GM21723 (cell line): ENCODE measurements at regions not wholly inside any gene's neighbourhood (a gene's known extent, or its start where the extent isn't known, plus 50 kb on each side); places are given as distances from the start of the nearest gene placed in this dataset.
"Not testable (repeated sequence)": the region's sequence is repeated elsewhere in the genome, so short reads cannot be mapped to it uniquely, and the experiment has no call there.

Source experiments
- ATAC-seq: cut with Tn5 transposase; IDR thresholded peaks from one replicate; pipeline ENCODE4 v1.9.1; 2021; ENCODE audit warnings: mild to moderate bottlenecking, moderate library complexity; ENCODE audit not compliant: unreplicated experiment

DNA sequence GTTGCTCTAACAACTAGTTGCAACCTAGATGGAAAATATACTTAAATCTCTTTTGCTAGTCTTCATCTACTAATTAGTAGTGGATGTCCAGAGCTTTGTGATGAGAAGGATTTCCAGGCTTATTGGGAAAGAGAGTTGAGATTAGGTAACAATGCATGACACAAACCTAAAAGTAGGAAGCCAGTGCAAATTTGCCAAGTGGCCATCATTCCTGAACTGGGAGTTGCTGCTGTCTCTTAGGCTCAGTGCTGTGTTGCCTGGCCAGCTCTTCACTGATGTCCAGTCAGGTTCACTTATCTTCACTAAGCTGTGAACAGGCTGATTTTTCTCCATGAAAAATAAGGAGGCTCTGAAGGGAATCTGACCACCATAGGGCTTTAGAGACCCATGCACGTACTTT lies 105.6 kb upstream of the AMOT start:
- no peak for ATAC-seq

GRCh38 chrX:112945826-112946225 lies 105.2 kb upstream of the AMOT start:
- no peak for ATAC-seq

- ATAC-seq: no peak
Measured at GRCh38 chrX:112941209-112941837, 100.7 kb upstream of the AMOT start.

DNA sequence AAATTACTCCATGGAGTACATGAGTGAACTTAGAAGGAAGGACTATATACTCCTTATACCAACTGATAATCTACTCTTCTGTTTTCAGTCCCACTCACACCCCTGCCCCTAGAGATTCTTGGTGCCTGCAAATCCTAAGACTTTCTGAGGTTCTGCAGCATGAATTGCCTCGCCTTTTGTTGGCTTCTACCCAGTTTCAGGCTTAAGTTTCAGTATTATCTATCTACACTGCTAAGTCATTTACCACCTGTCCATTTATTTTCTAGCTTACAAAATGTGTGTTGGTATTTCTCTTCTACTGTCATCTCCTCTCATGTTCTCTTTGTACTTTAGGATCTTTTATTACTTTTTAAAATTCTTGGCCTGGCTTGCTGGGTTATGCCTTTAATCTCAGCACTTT lies 94.4 kb upstream of the AMOT start:
- no peak for ATAC-seq

GRCh38 chrX:112931900-112932299 lies 91.3 kb upstream of the AMOT start:
- ATAC-seq: no peak

- ATAC-seq: no peak
Measured at GRCh38 chrX:112931478-112931877, 90.8 kb upstream of the AMOT start.

DNA sequence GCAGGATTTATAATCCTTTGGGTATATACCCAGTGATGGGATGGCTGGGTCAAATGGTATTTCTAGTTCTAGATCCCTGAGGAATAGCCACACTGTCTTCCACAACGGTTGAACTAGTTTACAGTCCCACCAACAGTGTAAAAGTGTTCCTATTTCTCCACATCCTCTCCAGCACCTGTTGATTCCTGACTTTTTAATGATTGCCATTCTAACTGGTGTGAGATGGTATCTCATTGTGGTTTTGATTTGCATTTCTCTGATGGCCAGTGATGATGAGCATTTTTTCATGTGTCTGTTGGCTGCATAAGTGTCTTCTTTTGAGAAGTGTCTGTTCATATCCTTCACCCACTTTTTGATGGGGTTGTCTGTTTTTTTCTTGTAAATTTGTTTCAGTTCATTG lies 82.8 kb upstream of the AMOT start:
- ATAC-seq: not testable (repeated sequence)

- no peak for ATAC-seq
Measured at GRCh38 chrX:112913807-112914206, 73.2 kb upstream of the AMOT start.

GRCh38 chrX:112910418-112910817 lies 69.8 kb upstream of the AMOT start:
- no peak for ATAC-seq

DNA sequence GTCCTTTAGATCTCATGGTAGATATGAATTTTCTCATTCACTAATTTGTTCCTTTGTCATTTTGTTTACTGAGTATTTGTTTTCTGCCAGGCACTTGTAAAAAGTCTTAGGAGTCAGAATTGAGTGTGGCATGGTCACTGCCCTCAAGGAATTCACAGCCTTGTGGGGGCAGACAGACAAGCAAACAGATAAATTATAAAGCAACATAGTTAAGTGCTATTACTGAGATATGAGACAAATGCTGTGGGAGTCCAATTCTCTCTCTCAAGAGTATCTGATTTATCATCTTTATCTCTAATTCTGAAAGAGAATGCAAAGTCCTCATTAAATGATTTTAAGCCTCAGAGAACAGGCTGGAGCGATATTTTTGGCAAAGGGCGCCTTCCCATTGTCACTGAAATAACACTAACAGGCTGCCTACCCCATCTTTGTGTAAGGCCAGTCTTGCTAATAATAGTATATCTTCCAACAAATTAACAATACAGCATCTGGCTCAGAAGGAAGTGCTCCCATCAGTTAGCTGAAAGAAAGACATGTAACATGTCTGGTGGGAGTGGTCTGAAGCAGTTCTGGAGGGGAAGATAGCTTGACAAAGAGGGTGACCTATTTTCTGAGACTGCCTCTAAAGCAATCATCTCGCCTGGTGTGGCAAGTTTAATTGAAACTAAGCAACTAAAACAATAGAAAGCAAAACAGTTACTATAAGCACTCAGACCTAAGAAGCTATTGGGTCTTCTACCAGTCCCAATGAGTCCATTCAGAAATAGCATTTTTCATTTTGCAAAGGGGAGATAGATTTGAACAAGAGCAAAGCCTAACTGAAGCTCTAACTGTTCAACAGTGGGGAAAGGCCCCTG lies 61.5 kb upstream of the AMOT start:
- no peak for ATAC-seq

DNA sequence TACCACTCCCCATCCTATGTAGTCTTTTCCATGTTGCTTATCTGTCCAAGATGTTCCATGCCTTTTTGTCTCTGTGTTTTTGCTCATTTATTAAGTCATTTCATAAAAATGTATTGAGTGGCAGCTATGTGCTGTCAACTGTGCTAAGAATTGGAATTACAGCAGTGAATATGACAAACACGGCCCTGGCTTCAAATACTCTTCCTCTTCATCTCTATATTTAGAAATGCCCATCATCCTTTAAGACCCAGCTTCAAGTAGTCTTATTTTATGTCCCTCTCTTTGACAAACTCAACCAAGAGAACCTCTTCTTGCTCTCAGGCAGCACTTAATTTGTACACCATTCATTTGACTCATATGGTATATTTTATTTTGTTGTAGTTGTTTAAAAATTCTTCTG lies 55.4 kb upstream of the AMOT start:
- no peak for ATAC-seq
